Hematopoietic multipotent progenitor cell treated with erythropoietin and hydrocortisone succinate and interleukin-3 and kit ligand, for 8 days (in vitro differentiated cells): ENCODE measurements at regions not wholly inside any gene's neighbourhood (a gene's known extent, or its start where the extent isn't known, plus 50 kb on each side); places are given as distances from the start of the nearest gene placed in this dataset.

Source experiments
- DNase-seq: peaks from one replicate; pipeline ENCODE4 v3.0.0-alpha.2; 2015

GRCh38 chr16:79914961-79915720 is 314.6 kb upstream of the MAF start:
- no peak for DNase-seq

GRCh38 chr16:79912592-79913310 is 312.2 kb upstream of the MAF start:
- DNase-seq, result no peak

GRCh38 chr16:79911660-79912059 is 311.1 kb upstream of the MAF start:
- no peak for DNase-seq

- DNase-seq, result no peak
Observed at GRCh38 chr16:79909571-79909970, 309.0 kb upstream of the MAF start.

GRCh38 chr16:79903471-79903870 is 302.9 kb upstream of the MAF start:
- DNase-seq, result no peak

GRCh38 chr16:79902351-79902750 is 301.8 kb upstream of the MAF start:
- DNase-seq, result no peak

GRCh38 chr16:79901522-79901921 is 301.0 kb upstream of the MAF start:
- DNase-seq, result no peak

- no peak for DNase-seq
Observed at GRCh38 chr16:79899716-79900115, 299.2 kb upstream of the MAF start.

- DNase-seq, result no peak
Observed at GRCh38 chr16:79899316-79899715, 298.8 kb upstream of the MAF start.

- no peak for DNase-seq
Observed at GRCh38 chr16:79898703-79899102, 298.2 kb upstream of the MAF start.

- DNase-seq, result no peak
Observed at GRCh38 chr16:79897453-79898146, 297.1 kb upstream of the MAF start.

- DNase-seq, result no peak
Observed at GRCh38 chr16:79897104-79897452, 296.5 kb upstream of the MAF start.

- no peak for DNase-seq
Observed at GRCh38 chr16:79895917-79896203, 295.3 kb upstream of the MAF start.

- DNase-seq, result no peak
Observed at GRCh38 chr16:79895053-79895916, 294.7 kb upstream of the MAF start.

GRCh38 chr16:79893445-79893844 is 292.9 kb upstream of the MAF start:
- no peak for DNase-seq

GRCh38 chr16:79892278-79892677 is 291.7 kb upstream of the MAF start:
- DNase-seq, result no peak

GRCh38 chr16:79891458-79891857 is 290.9 kb upstream of the MAF start:
- no peak for DNase-seq

GRCh38 chr16:79887541-79888540 is 287.3 kb upstream of the MAF start:
- DNase-seq, result no peak

GRCh38 chr16:79885320-79885719 is 284.8 kb upstream of the MAF start:
- DNase-seq, result no peak

- no peak for DNase-seq
Observed at GRCh38 chr16:79883494-79883893, 283.0 kb upstream of the MAF start.

GRCh38 chr16:79882340-79883005 is 281.9 kb upstream of the MAF start:
- no peak for DNase-seq
